Colonic mucosa (tissue), 4 donors: ENCODE measurements at regions not wholly inside any gene's neighbourhood (a gene's known extent, or its start where the extent isn't known, plus 50 kb on each side); places are given as distances from the start of the nearest gene placed in this dataset.

Source experiments
- DNase-seq: peaks from one replicate; pipeline ENCODE4 v3.0.0-alpha.2; 2020
- H3K27ac ChIP-seq: fragments of 200-600 bp; one replicate; pipeline ENCODE4 v1.8.0; 2021
- H3K27me3 ChIP-seq: fragments of 200-600 bp; one replicate; pipeline ENCODE4 v1.8.0; 2021
- H3K36me3 ChIP-seq: fragments of 200-600 bp; one replicate; pipeline ENCODE4 v1.8.0; 2021
- H3K4me1 ChIP-seq: fragments of 200-600 bp; one replicate; pipeline ENCODE4 v1.8.0; 2021; ENCODE audit warnings: mild to moderate bottlenecking
- H3K4me3 ChIP-seq: fragments of 200-600 bp; one replicate; pipeline ENCODE4 v1.8.0; 2021
- H3K9ac ChIP-seq, 2 donors: one replicate each; pipeline ENCODE4 v1.7.0; 2013; ENCODE audit warnings: control low read depth in 2 of 2, low read depth in 2 of 2, low read length in 2 of 2
- H3K9me3 ChIP-seq: fragments of 200-600 bp; one replicate; pipeline ENCODE4 v1.8.0; 2021
- intact Hi-C: fragments of 100-400 bp; cut with DNase I; formaldehyde crosslinking; loops from one replicate; pipeline ENCODE4 v1.14.1; 2022
- TF ChIP-seq, protein P1 (sequence below): fragments of 200-600 bp; IDR thresholded peaks from one replicate; pipeline ENCODE4 v1.8.0; 2022; ENCODE audit warnings: antibody characterized with exemption, mild to moderate bottlenecking
- donor health status: healthy.
- donor health status: DM: no; HTN: no; CAD: no.
- donor health status: DM: no; HTN: no; CAD: no.

- Histone ChIP-seq H3K9ac (no peak overlapping the region), H3K4me1 (no peaks in the 10 kb centered on the region), H3K9me3 (no peaks in the 10 kb centered on the region), H3K27ac (no peak overlapping the region), H3K36me3 (no peaks in the 10 kb centered on the region), H3K4me3 (no peak overlapping the region), H3K27me3 (no peaks in the 10 kb centered on the region)
- no peak for DNase-seq
- intact Hi-C loops = no loop called here
- TF ChIP-seq, protein P1, sequence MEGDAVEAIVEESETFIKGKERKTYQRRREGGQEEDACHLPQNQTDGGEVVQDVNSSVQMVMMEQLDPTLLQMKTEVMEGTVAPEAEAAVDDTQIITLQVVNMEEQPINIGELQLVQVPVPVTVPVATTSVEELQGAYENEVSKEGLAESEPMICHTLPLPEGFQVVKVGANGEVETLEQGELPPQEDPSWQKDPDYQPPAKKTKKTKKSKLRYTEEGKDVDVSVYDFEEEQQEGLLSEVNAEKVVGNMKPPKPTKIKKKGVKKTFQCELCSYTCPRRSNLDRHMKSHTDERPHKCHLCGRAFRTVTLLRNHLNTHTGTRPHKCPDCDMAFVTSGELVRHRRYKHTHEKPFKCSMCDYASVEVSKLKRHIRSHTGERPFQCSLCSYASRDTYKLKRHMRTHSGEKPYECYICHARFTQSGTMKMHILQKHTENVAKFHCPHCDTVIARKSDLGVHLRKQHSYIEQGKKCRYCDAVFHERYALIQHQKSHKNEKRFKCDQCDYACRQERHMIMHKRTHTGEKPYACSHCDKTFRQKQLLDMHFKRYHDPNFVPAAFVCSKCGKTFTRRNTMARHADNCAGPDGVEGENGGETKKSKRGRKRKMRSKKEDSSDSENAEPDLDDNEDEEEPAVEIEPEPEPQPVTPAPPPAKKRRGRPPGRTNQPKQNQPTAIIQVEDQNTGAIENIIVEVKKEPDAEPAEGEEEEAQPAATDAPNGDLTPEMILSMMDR = no peak
Measured at GRCh38 chr2:41890341-41890740, 157.5 kb upstream of the PKDCC start.

- intact Hi-C loops = no loop called here
Measured at GRCh38 chr2:41892476-41892875, 155.3 kb upstream of the PKDCC start.

GRCh38 chr2:41894563-41895333 is 153.1 kb upstream of the PKDCC start:
- TF ChIP-seq, protein P1 = no peak
- Histone ChIP-seq H3K4me3 (no peak overlapping the region), H3K9me3 (no peaks in the 10 kb centered on the region), H3K36me3 (no peaks in the 10 kb centered on the region), H3K9ac (no peak overlapping the region), H3K27ac (no peak overlapping the region), H3K4me1 (no peaks in the 10 kb centered on the region), H3K27me3 (no peaks in the 10 kb centered on the region)
- intact Hi-C loops = no loop called here
- no peak for DNase-seq

More at GRCh38 chr2:41892476-41892875, 155.3 kb upstream of the PKDCC start:
- TF ChIP-seq, protein P1 = no peak
- Histone ChIP-seq H3K9me3 (no peaks in the 10 kb centered on the region), H3K27me3 (no peaks in the 10 kb centered on the region), H3K36me3 (no peaks in the 10 kb centered on the region), H3K4me1 (no peaks in the 10 kb centered on the region), H3K9ac (no peak overlapping the region), H3K4me3 (no peak overlapping the region), H3K27ac (no peak overlapping the region)
- DNase-seq = no peak

- H3K9ac ChIP-seq = no peak overlapping the region
- intact Hi-C loops = no loop called here
- H3K9me3 ChIP-seq = no peaks in the 10 kb centered on the region
- DNase-seq = no peak
- H3K27me3 ChIP-seq = no peaks in the 10 kb centered on the region
- no peak overlapping the region for H3K27ac ChIP-seq
- no peaks in the 10 kb centered on the region for H3K36me3 ChIP-seq
- H3K4me1 ChIP-seq = no peaks in the 10 kb centered on the region
- TF ChIP-seq, protein P1 = no peak
- no peak overlapping the region for H3K4me3 ChIP-seq
Measured at GRCh38 chr2:41895334-41895664, 152.5 kb upstream of the PKDCC start.

GRCh38 chr2:41896186-41896846 is 151.5 kb upstream of the PKDCC start:
- DNase-seq = no peak

More at GRCh38 chr2:41896186-41896846, 151.5 kb upstream of the PKDCC start:
- Histone ChIP-seq H3K4me3 (no peak overlapping the region), H3K9me3 (no peaks in the 10 kb centered on the region), H3K4me1 (no peaks in the 10 kb centered on the region), H3K27me3 (no peaks in the 10 kb centered on the region), H3K27ac (no peak overlapping the region), H3K9ac (no peak overlapping the region), H3K36me3 (no peaks in the 10 kb centered on the region)
- intact Hi-C loops = no loop called here
- TF ChIP-seq, protein P1 = no peak
